Activated naive CD4-positive, alpha-beta T cell treated with anti-CD3 and anti-CD28 coated beads for 36 hours (primary cell): ENCODE measurements at regions not wholly inside any gene's neighbourhood (a gene's known extent, or its start where the extent isn't known, plus 50 kb on each side); places are given as distances from the start of the nearest gene placed in this dataset.

Experiments used
- CTCF ChIA-PET: fragments of 350-600 bp; sonication (Branson Sonifier 250); formaldehyde crosslinking; loops from one replicate; lab custom pipeline; 2021; ENCODE audit warnings: antibody characterized with exemption; lab: Charles Lee
- DNase-seq: peaks from one replicate; pipeline ENCODE4 v3.0.0-alpha.2; 2020
- H3K27ac Mint-ChIP-seq: one replicate; pipeline ENCODE4 v1.8.0; 2021; ENCODE audit warnings: mild to moderate bottlenecking, mixed read lengths
- H3K27me3 Mint-ChIP-seq: one replicate; pipeline ENCODE4 v1.8.0; 2021; ENCODE audit warnings: low read depth, mixed read lengths
- H3K36me3 Mint-ChIP-seq: one replicate; pipeline ENCODE4 v1.8.0; 2021; ENCODE audit warnings: low read depth, mixed read lengths
- H3K4me1 Mint-ChIP-seq: one replicate; pipeline ENCODE4 v1.8.0; 2021; ENCODE audit warnings: low read depth, mixed read lengths
- H3K4me3 Mint-ChIP-seq: one replicate; pipeline ENCODE4 v1.8.0; 2021; ENCODE audit warnings: mild to moderate bottlenecking, moderate library complexity, mixed read lengths
- H3K9me3 Mint-ChIP-seq: one replicate; pipeline ENCODE4 v1.8.0; 2021; ENCODE audit warnings: mixed read lengths
- intact Hi-C: fragments of 100-400 bp; cut with micrococcal nuclease; formaldehyde crosslinking; loops from one replicate; pipeline ENCODE4 v1.15.1; 2023

DNA sequence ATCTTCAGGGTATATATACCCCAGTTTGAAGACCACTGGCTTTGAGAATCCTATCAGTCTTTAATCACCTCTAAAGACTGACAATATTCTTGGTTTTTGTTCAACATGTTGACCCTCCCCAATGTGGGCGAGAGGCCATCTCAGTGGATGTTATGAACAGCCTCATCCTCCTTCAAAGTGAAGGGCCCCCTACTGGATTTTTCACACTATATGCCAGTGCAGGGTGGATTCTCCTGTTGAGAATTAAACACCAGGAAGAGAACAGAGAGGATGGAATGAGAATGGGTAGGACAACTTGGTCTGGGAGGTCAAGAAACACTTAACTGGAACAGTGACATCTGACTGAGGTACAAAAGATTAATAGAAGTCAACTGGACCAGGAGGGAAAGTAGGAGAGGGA is 327.1 kb downstream of the MAFB start:
- Mint-ChIP-seq H3K36me3 (no peaks in the 10 kb centered on the region), H3K9me3 (no peaks in the 10 kb centered on the region), H3K27ac (no peak overlapping the region), H3K4me1 (no peaks in the 10 kb centered on the region), H3K4me3 (no peak overlapping the region), H3K27me3 (no peaks in the 10 kb centered on the region)
- no peak for DNase-seq
- CTCF ChIA-PET: no interaction called here
- intact Hi-C loops: no loop called here

DNA sequence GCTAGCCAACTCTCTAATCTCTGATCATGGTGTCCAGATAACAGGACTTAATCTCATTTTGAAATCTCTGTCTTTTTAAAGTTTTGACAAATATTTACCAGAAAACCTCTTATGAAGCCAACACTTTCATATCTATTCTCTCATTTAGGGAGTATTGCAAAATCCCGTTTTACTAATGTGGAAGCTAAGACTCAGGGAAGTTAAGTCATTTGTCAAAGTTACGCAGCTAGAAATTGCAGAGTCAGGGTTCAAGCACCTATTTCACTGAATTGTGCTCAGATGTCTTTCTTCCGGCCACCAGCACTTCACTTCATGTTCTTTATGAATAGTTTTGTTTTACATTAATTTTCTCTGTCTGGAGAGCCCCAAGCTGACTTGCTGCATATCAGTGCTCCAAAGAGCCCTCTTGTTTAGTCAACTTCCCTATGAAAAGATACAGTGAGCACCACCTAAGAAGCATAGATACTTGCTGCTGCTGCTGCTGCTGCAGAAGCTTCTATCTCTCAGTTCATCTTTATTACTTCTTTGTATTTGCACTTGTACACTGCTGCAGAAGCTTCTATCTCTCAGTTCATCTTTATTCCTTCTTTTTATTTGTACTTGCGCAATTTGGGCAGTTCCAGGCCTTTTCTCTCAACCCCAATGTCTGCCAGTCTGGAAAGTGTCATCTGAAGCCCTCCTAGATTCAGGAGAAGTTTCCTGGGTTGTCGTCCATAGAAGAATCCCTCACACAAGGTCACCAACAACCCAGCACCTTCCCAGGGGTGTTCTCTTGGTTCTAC is 329.7 kb downstream of the MAFB start:
- Mint-ChIP-seq H3K27me3 (no peaks in the 10 kb centered on the region), H3K4me1 (no peaks in the 10 kb centered on the region), H3K36me3 (no peaks in the 10 kb centered on the region), H3K9me3 (no peaks in the 10 kb centered on the region), H3K27ac (no peak overlapping the region), H3K4me3 (no peak overlapping the region)
- CTCF ChIA-PET: no interaction called here
- intact Hi-C loops: no loop called here
- no peak for DNase-seq

- DNase-seq: no peak
- Mint-ChIP-seq H3K36me3 (no peaks in the 10 kb centered on the region), H3K4me1 (no peaks in the 10 kb centered on the region), H3K27me3 (no peaks in the 10 kb centered on the region), H3K27ac (no peak overlapping the region), H3K4me3 (no peak overlapping the region), H3K9me3 (no peaks in the 10 kb centered on the region)
- CTCF ChIA-PET: no interaction called here
- intact Hi-C loops: no loop called here
Observed at GRCh38 chr20:40354880-40355279, 334.2 kb downstream of the MAFB start.

DNA sequence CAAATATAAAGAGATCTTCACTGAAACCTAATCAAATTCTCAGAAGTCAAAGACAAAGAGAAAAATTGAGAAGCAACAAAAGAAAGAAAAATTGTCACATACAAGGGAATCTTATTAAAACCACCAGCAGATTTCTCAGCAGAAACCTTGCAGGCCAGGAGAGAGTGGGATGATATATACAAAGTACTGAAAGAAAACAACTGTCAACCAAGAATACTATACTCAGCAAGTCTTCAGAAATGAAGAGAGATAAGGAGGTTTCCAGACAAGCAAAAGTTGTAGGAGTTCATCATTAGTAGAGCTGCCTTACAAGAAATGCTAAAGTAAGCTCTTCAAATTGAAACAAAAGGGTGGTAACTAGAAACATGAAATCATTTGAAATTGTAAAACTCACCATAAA is 345.6 kb downstream of the MAFB start:
- intact Hi-C loops: no loop called here
- no peak for DNase-seq
- CTCF ChIA-PET: no interaction called here
- H3K4me1 Mint-ChIP-seq: no peaks in the 10 kb centered on the region
- H3K4me3 Mint-ChIP-seq: no peak overlapping the region
- no peaks in the 10 kb centered on the region for H3K36me3 Mint-ChIP-seq
- H3K27me3 Mint-ChIP-seq: no peaks in the 10 kb centered on the region
- H3K27ac Mint-ChIP-seq: no peak overlapping the region
- peaks cover 20% of the 10 kb centered on the region for H3K9me3 Mint-ChIP-seq

- intact Hi-C loops: no loop called here
- Mint-ChIP-seq H3K36me3 (no peaks in the 10 kb centered on the region), H3K4me1 (no peaks in the 10 kb centered on the region), H3K9me3 (peaks cover 20% of the 10 kb centered on the region), H3K27ac (no peak overlapping the region), H3K4me3 (no peak overlapping the region), H3K27me3 (no peaks in the 10 kb centered on the region)
- no peak for DNase-seq
- CTCF ChIA-PET: no interaction called here
Observed at GRCh38 chr20:40341561-40341960, 347.5 kb downstream of the MAFB start.

- DNase-seq: no peak
Observed at GRCh38 chr20:40339661-40340449, 349.2 kb downstream of the MAFB start.

GRCh38 chr20:40336533-40336932 is 352.5 kb downstream of the MAFB start:
- intact Hi-C loops: no loop called here
- Mint-ChIP-seq H3K36me3 (no peaks in the 10 kb centered on the region), H3K9me3 (no peaks in the 10 kb centered on the region), H3K27me3 (peaks cover 9% of the 10 kb centered on the region), H3K4me1 (no peaks in the 10 kb centered on the region), H3K27ac (no peak overlapping the region), H3K4me3 (no peak overlapping the region)
- DNase-seq: no peak
- CTCF ChIA-PET: no interaction called here

More at GRCh38 chr20:40339661-40340449, 349.2 kb downstream of the MAFB start:
- Mint-ChIP-seq H3K27me3 (peaks cover 5% of the 10 kb centered on the region), H3K27ac (no peak overlapping the region), H3K4me3 (no peak overlapping the region), H3K4me1 (no peaks in the 10 kb centered on the region), H3K9me3 (peaks cover 17% of the 10 kb centered on the region), H3K36me3 (no peaks in the 10 kb centered on the region)
- intact Hi-C loops: no loop called here
- CTCF ChIA-PET: no interaction called here

GRCh38 chr20:40335901-40336351 is 353.1 kb downstream of the MAFB start:
- intact Hi-C loops: no loop called here
- Mint-ChIP-seq H3K36me3 (no peaks in the 10 kb centered on the region), H3K27me3 (peaks cover 9% of the 10 kb centered on the region), H3K27ac (no peak overlapping the region), H3K4me3 (no peak overlapping the region), H3K9me3 (no peaks in the 10 kb centered on the region), H3K4me1 (no peaks in the 10 kb centered on the region)
- DNase-seq: no peak
- CTCF ChIA-PET: no interaction called here

GRCh38 chr20:40335437-40335836 is 353.6 kb downstream of the MAFB start:
- Mint-ChIP-seq H3K27ac (no peak overlapping the region), H3K36me3 (no peaks in the 10 kb centered on the region), H3K27me3 (peaks cover 9% of the 10 kb centered on the region), H3K4me1 (no peaks in the 10 kb centered on the region), H3K4me3 (no peak overlapping the region), H3K9me3 (no peaks in the 10 kb centered on the region)
- intact Hi-C loops: no loop called here
- CTCF ChIA-PET: interaction anchor here (0.6 kb wide), 1 partner anchor 67 kb away, joined by 3 read pairs; no protein-coding TSS in a partner anchor
- no peak for DNase-seq

GRCh38 chr20:40333591-40333990 is 355.4 kb downstream of the MAFB start:
- CTCF ChIA-PET: no interaction called here
- Mint-ChIP-seq H3K27me3 (peaks cover 9% of the 10 kb centered on the region), H3K4me3 (no peak overlapping the region), H3K9me3 (no peaks in the 10 kb centered on the region), H3K4me1 (no peaks in the 10 kb centered on the region), H3K36me3 (no peaks in the 10 kb centered on the region), H3K27ac (no peak overlapping the region)
- DNase-seq: no peak
- intact Hi-C loops: no loop called here

GRCh38 chr20:40331807-40332560 is 357.1 kb downstream of the MAFB start:
- CTCF ChIA-PET: no interaction called here
- Mint-ChIP-seq H3K4me3 (no peak overlapping the region), H3K4me1 (no peaks in the 10 kb centered on the region), H3K27me3 (peaks cover 9% of the 10 kb centered on the region), H3K36me3 (no peaks in the 10 kb centered on the region), H3K27ac (no peak overlapping the region), H3K9me3 (no peaks in the 10 kb centered on the region)
- DNase-seq: no peak
- intact Hi-C loops: no loop called here

GRCh38 chr20:40331249-40331648 is 357.8 kb downstream of the MAFB start:
- intact Hi-C loops: no loop called here
- CTCF ChIA-PET: no interaction called here
- H3K4me1 Mint-ChIP-seq: no peaks in the 10 kb centered on the region
- no peaks in the 10 kb centered on the region for H3K9me3 Mint-ChIP-seq
- no peaks in the 10 kb centered on the region for H3K36me3 Mint-ChIP-seq
- DNase-seq: no peak
- peaks cover 9% of the 10 kb centered on the region for H3K27me3 Mint-ChIP-seq
- no peak overlapping the region for H3K4me3 Mint-ChIP-seq
- H3K27ac Mint-ChIP-seq: no peak overlapping the region
